ENCODE measurements at regions not wholly inside any gene's neighbourhood (a gene's known extent, or its start where the extent isn't known, plus 50 kb on each side); places are given as distances from the start of the nearest gene placed in this dataset.
A peak's percentile ranks its signal among the peaks of the same experiment; 100 is the strongest.

DNA sequence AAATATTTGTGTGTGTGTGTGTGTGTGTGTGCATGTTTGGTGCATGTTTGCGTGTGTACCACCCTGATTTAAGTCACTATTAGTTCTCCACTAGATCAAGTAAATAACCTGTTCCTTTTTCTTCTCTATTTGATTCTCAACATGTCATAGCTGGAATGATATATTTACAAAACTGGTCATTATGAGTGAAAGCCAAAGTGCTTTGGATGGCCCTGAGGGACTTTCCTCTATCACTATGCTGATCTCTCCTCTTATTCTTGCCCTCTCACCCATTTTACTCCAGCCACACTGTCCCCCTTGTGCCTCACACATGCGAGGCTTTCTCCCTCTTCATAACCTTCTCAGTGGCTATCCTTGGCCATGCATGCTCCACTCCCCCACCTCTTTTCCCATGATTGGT lies 144.6 kb upstream of the NMUR2 start:
- Histone ChIP-seq H3K36me3 (no peaks in the 10 kb centered on the region), H3K9me3 (no peaks in the 10 kb centered on the region), H3K27me3 (no peaks in the 10 kb centered on the region), H3K4me3 (no peak overlapping the region), H3K27ac (no peak overlapping the region), H3K4me1 (no peaks in the 10 kb centered on the region)
- 91% methylated on average over 2 of the region's 2 CpGs for WGBS
- DNase-seq (ENCODE audit: low spot score in 2 of 2) = no peak
- TF ChIP-seq POLR2AphosphoS5 (IDR thresholded peaks at IDR 0.05) (no peak), POLR2A (IDR thresholded peaks at IDR 0.05) (no peak), EP300 (IDR thresholded peaks at IDR 0.05) (no peak), CTCF (IDR thresholded peaks at IDR 0.05) (no peak)

DNA sequence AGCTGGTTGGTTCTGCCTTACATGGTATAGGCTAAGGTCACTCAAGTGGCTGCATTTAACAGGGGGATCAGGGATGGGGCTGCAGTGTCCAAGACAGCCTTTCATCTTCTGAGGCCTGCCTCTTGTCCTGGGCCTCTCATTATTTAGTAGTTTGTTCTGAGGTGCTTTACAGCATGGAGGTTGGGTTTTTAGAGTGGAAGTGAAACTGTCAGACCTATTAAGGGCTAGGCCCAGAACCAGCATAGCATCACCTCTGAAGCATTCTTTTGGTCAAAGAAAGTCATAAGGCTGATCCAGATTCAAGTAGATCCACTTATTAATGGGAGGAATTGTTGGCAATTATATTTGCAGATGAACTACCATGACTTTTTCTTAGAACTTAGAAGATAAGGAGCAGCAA lies 146.0 kb upstream of the NMUR2 start:
- Histone ChIP-seq H3K27ac (no peak overlapping the region), H3K4me1 (no peaks in the 10 kb centered on the region), H3K4me3 (no peak overlapping the region), H3K9me3 (no peaks in the 10 kb centered on the region), H3K36me3 (no peaks in the 10 kb centered on the region), H3K27me3 (no peaks in the 10 kb centered on the region)
- no peak for TF ChIP-seq CTCF (IDR thresholded peaks at IDR 0.05)
- no peak for TF ChIP-seq POLR2A (IDR thresholded peaks at IDR 0.05)
- no peak for TF ChIP-seq POLR2AphosphoS5 (IDR thresholded peaks at IDR 0.05)
- TF ChIP-seq EP300 (IDR thresholded peaks at IDR 0.05) = no peak
- DNase-seq (ENCODE audit: low spot score in 2 of 2) = no peak

DNA sequence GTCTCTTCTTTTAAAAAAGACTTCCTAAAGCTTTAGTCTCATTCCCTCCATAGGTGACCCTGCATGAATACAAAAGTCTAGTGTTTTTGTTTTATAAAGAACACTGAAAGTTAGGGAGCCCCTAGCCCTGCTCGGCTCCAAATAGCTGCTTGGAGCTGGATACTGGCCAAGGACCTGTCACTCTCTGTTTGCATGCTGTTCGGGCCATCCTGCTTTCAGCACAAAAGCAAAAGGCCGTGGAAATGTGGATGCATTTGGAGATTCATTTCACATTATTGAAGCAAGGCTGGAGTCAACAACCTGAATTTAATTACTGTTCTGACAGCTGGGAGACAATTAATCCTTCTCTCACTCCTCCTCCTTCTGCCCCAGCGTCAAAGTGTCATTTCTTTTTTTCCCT lies 151.7 kb upstream of the NMUR2 start:
- Histone ChIP-seq H3K27me3 (no peaks in the 10 kb centered on the region), H3K9me3 (no peaks in the 10 kb centered on the region), H3K4me3 (no peak overlapping the region), H3K4me1 (no peaks in the 10 kb centered on the region), H3K27ac (no peak overlapping the region), H3K36me3 (no peaks in the 10 kb centered on the region)
- DNase-seq (ENCODE audit: low spot score in 2 of 2) = no peak
- TF ChIP-seq POLR2AphosphoS5 (IDR thresholded peaks at IDR 0.05) = no peak
- no peak for TF ChIP-seq CTCF (IDR thresholded peaks at IDR 0.05)
- TF ChIP-seq EP300 (IDR thresholded peaks at IDR 0.05) = no peak
- no peak for TF ChIP-seq POLR2A (IDR thresholded peaks at IDR 0.05)
- WGBS = 27% methylated on average over 4 of the region's 4 CpGs

DNA sequence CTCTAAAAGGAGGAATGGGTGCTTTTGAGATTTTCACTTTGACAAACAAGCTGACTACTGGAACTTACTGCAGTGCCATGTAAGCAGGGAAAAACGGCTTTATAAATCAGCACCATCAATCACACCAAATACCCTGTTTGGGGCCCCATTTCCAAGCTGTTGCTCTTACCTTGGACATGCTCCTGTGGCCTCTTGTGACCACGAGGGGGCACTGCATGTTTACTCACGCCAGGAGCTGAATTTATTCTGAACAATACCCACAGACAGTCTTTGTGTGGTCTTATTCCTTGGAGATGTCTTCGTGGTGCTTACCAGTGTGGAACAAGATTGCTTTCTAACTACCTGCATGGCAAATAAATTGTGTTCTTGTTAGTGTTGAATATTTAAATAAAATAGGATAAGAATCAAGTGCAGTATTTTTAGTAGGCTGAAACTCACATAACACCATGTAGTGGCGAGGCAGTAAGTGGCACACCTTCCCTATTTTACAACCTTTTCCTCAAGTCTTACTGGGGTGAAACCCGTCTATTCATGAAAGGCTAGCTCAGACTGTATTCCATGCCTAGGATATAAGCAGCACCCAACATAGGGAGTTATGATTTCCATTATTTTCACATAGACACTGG lies 155.5 kb upstream of the NMUR2 start:
- Histone ChIP-seq H3K36me3 (no peaks in the 10 kb centered on the region), H3K27ac (no peak overlapping the region), H3K4me3 (no peak overlapping the region), H3K27me3 (no peaks in the 10 kb centered on the region), H3K4me1 (no peaks in the 10 kb centered on the region), H3K9me3 (no peaks in the 10 kb centered on the region)
- no peak for DNase-seq (ENCODE audit: low spot score in 2 of 2)
- no peak for TF ChIP-seq EP300 (IDR thresholded peaks at IDR 0.05)
- TF ChIP-seq POLR2A (IDR thresholded peaks at IDR 0.05) = no peak
- TF ChIP-seq POLR2AphosphoS5 (IDR thresholded peaks at IDR 0.05) = no peak
- peak in 1 of 2 donors; percentile 54 for TF ChIP-seq CTCF (IDR thresholded peaks at IDR 0.05)
- WGBS = 38% methylated on average over 6 of the region's 6 CpGs

DNA sequence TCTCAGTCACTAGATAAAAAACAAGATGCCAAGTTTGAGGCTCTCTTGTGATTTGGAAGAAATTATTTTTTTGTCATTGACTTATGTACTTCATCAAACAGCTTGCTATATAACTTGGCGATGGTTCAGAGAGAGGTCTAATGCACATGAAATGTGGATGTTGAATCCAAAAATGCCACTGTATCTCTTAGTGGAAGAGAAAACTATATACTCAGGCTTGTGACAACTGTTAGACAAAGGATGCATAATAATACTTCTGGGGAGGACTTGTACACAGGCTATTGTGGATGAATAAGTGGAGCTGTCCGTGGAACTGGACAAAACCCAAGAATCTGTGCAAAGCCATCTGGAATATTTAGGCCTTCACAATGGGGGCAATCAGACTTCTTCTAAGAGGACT lies 162.9 kb upstream of the NMUR2 start:
- TF ChIP-seq POLR2AphosphoS5 (IDR thresholded peaks at IDR 0.05) (no peak), CTCF (IDR thresholded peaks at IDR 0.05) (no peak)
- no peak for DNase-seq (ENCODE audit: low spot score in 2 of 2)
- Histone ChIP-seq H3K27ac (no peak overlapping the region), H3K4me1 (no peaks in the 10 kb centered on the region), H3K4me3 (no peak overlapping the region), H3K27me3 (no peaks in the 10 kb centered on the region), H3K9me3 (no peaks in the 10 kb centered on the region), H3K36me3 (no peaks in the 10 kb centered on the region)
- WGBS = 52% methylated on average over 2 of the region's 2 CpGs
